Chondrocyte (in vitro differentiated cells): ENCODE measurements at regions not wholly inside any gene's neighbourhood (a gene's known extent, or its start where the extent isn't known, plus 50 kb on each side); places are given as distances from the start of the nearest gene placed in this dataset.

Experiments
- DNase-seq: peaks from one replicate; pipeline ENCODE4 v3.0.0; 2021; ENCODE audit warnings: mixed read lengths, low spot score
- H3K27ac Mint-ChIP-seq: one replicate; pipeline ENCODE4 v1.8.0; 2021; ENCODE audit warnings: mild to moderate bottlenecking, moderate library complexity, mixed read lengths; ENCODE audit not compliant: unreplicated experiment
- H3K27me3 Mint-ChIP-seq: 2 replicates; pipeline ENCODE4 v1.8.0; 2021; ENCODE audit warnings: low read depth, mixed read lengths
- H3K36me3 Mint-ChIP-seq: 2 replicates; pipeline ENCODE4 v1.8.0; 2021; ENCODE audit warnings: low read depth, mixed read lengths
- H3K4me1 Mint-ChIP-seq: 2 replicates; pipeline ENCODE4 v1.8.0; 2021; ENCODE audit warnings: low read depth, mild to moderate bottlenecking, mixed read lengths
- H3K4me3 Mint-ChIP-seq: one replicate; pipeline ENCODE4 v1.8.0; 2021; ENCODE audit warnings: mild to moderate bottlenecking, moderate library complexity, mixed read lengths; ENCODE audit not compliant: unreplicated experiment
- H3K9me3 Mint-ChIP-seq: 2 replicates; pipeline ENCODE4 v1.8.0; 2021; ENCODE audit warnings: low read depth, mixed read lengths
- TF ChIP-seq, protein P1 (sequence below): fragments of 200-600 bp; sonication (generic); IDR thresholded peaks from 2 replicates; pipeline ENCODE4 v1.5.0; 2021; ENCODE audit warnings: antibody characterized with exemption, mild to moderate bottlenecking, moderate library complexity

DNA sequence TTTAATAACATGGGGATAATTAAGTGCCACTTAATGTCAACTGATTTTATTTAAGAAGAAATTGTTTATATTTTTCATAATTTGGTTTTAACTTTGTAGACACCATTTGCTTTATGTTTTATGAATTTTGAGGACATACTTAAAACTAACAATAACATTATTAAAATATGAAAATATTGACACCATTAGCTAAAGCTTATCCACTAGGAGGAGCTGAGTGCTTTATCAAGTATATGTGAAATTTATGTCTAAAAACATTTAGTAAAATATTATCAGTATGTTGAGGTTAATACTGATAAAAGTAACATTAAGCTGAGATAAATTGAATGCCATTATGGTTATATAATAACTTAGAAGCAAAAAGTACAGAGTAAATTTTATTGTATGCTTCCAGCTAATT is 622.1 kb downstream of the ARL4A start:
- Mint-ChIP-seq H3K4me1 (no peaks in the 10 kb centered on the region), H3K36me3 (peaks cover 1% of the 10 kb centered on the region), H3K27ac (no peak overlapping the region), H3K9me3 (peaks cover 19% of the 10 kb centered on the region), H3K4me3 (no peak overlapping the region), H3K27me3 (no peaks in the 10 kb centered on the region)
- no peak for DNase-seq
- TF ChIP-seq, protein P1, sequence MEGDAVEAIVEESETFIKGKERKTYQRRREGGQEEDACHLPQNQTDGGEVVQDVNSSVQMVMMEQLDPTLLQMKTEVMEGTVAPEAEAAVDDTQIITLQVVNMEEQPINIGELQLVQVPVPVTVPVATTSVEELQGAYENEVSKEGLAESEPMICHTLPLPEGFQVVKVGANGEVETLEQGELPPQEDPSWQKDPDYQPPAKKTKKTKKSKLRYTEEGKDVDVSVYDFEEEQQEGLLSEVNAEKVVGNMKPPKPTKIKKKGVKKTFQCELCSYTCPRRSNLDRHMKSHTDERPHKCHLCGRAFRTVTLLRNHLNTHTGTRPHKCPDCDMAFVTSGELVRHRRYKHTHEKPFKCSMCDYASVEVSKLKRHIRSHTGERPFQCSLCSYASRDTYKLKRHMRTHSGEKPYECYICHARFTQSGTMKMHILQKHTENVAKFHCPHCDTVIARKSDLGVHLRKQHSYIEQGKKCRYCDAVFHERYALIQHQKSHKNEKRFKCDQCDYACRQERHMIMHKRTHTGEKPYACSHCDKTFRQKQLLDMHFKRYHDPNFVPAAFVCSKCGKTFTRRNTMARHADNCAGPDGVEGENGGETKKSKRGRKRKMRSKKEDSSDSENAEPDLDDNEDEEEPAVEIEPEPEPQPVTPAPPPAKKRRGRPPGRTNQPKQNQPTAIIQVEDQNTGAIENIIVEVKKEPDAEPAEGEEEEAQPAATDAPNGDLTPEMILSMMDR = peak; percentile 77

DNA sequence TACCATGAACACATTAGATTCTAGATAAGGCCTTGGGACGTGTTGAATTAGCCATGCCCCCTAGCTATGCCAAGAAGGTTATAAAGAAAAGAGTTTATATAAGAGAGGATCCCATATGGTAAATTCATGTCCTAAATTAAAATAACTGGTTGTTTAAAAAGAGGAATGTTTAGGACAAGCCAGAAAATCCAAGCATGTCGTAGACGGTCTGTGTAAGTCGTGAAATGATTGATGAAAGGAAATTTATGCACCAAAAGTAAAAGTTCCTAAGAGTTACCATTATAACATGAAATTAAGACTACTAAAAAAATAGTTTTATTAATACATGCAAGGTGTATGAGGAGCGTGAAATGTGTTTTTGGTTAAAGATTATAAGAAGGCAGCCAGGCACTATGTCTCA is 624.9 kb downstream of the ARL4A start:
- H3K4me3 Mint-ChIP-seq = no peak overlapping the region
- peaks cover 12% of the 10 kb centered on the region for H3K9me3 Mint-ChIP-seq
- H3K27ac Mint-ChIP-seq = no peak overlapping the region
- TF ChIP-seq, protein P1 = no peak
- H3K27me3 Mint-ChIP-seq = no peaks in the 10 kb centered on the region
- H3K36me3 Mint-ChIP-seq = peaks cover 1% of the 10 kb centered on the region
- no peak for DNase-seq
- H3K4me1 Mint-ChIP-seq = no peaks in the 10 kb centered on the region

DNA sequence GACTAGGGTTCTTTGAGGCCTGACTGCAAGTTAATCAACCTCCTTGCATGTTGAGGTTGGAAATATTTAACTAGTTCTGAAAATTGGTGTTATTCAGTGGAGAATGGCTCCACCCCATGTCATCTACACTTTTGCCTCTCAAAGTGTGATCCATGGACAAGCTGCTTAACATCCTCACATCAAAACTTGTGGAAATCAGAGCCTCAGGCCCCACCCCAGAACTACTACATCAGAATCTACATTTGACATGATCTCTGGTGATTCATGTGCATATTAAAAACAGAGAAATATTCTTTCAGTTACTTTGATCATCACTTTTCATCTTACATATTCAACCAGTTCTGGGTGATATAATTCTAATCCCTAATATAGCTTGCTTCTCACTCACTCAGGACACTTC is 632.9 kb downstream of the ARL4A start:
- H3K9me3 Mint-ChIP-seq = no peaks in the 10 kb centered on the region
- peaks cover 16% of the 10 kb centered on the region for H3K4me1 Mint-ChIP-seq
- TF ChIP-seq, protein P1 = no peak
- H3K27me3 Mint-ChIP-seq = no peaks in the 10 kb centered on the region
- no peak overlapping the region for H3K4me3 Mint-ChIP-seq
- no peaks in the 10 kb centered on the region for H3K36me3 Mint-ChIP-seq
- no peak overlapping the region for H3K27ac Mint-ChIP-seq
- no peak for DNase-seq

DNA sequence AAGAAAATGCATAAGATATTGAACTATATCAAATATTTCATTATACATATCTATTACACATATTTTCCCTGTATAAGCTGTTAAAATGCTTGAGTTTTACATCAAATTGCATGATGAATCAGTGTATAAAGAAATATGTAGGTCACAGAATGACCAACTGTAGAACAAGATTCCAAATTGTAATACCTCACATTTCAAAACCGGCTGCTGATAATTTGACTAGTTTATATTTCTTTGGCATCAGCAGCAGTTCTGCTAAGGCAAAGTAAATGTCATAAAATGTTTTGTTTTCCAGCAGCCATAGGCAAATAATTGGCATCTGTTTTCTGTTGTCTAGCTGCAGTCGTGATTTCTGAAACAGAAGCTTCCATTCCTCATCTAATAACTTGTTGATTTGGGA is 633.9 kb downstream of the ARL4A start:
- no peak for DNase-seq
- Mint-ChIP-seq H3K4me1 (peaks cover 16% of the 10 kb centered on the region), H3K27ac (no peak overlapping the region), H3K27me3 (no peaks in the 10 kb centered on the region), H3K4me3 (no peak overlapping the region), H3K9me3 (peaks cover 3% of the 10 kb centered on the region), H3K36me3 (no peaks in the 10 kb centered on the region)
- TF ChIP-seq, protein P1 = no peak

DNA sequence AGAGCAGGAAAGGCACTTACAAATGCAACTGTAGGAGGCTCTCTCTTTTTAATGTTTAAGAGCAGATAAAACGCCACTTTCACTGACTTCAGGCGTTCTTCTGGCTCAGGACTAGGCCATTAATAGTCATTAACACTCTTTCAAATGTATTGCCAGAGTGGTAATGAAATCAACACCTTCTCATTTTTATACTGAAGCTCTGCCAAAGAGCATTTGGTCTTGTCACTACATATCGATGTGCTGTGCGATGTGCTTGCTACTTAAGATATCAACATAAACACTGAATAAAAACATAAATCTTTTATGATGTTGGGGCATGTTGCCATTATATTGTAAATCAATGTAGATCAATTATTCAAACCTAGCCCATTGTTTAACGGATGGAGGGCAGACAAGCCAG is 634.7 kb downstream of the ARL4A start:
- DNase-seq = no peak
- peaks cover 16% of the 10 kb centered on the region for H3K4me1 Mint-ChIP-seq
- H3K9me3 Mint-ChIP-seq = peaks cover 10% of the 10 kb centered on the region
- H3K36me3 Mint-ChIP-seq = no peaks in the 10 kb centered on the region
- no peak overlapping the region for H3K4me3 Mint-ChIP-seq
- no peak overlapping the region for H3K27ac Mint-ChIP-seq
- TF ChIP-seq, protein P1 = no peak
- no peaks in the 10 kb centered on the region for H3K27me3 Mint-ChIP-seq
